NCI-H510A treated with DMSO at 0.1 percent for 48 hours (cell line): ENCODE measurements at regions not wholly inside any gene's neighbourhood (a gene's known extent, or its start where the extent isn't known, plus 50 kb on each side); places are given as distances from the start of the nearest gene placed in this dataset.
"Not testable (repeated sequence)": the region's sequence is repeated elsewhere in the genome, so short reads cannot be mapped to it uniquely, and the experiment has no call there.

Experiments used
- DNase-seq: peaks from one replicate; lab custom pipeline; 2025; lab: John Stamatoyannopoulos, UW

GRCh38 chr4:181860157-181860556 lies 383.0 kb upstream of the TENM3 start:
- peak; percentile 9 for DNase-seq

GRCh38 chr4:181860668-181861067 lies 382.5 kb upstream of the TENM3 start:
- no peak for DNase-seq

DNA sequence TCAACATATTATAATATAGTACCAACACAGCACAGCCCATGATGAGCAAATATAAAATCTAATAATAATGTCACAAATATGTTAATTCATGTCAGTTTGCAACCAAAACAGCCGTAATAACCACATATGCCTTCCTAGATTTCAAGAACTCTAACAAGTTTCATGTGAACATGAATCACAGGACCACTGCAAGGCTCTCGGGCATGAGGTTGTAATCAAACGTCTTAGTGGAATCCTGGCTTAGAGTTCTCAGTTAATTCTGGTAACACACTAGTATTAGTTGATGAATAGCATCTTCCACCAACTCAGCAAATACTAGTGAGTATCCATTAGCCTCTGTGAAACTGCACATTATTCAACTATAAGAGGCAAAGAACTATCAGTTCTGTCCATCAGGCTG lies 379.3 kb upstream of the TENM3 start:
- DNase-seq: no peak

- no peak for DNase-seq
Measured at GRCh38 chr4:181870326-181870725, 372.9 kb upstream of the TENM3 start.

GRCh38 chr4:181874602-181875001 lies 368.6 kb upstream of the TENM3 start:
- DNase-seq: no peak

DNA sequence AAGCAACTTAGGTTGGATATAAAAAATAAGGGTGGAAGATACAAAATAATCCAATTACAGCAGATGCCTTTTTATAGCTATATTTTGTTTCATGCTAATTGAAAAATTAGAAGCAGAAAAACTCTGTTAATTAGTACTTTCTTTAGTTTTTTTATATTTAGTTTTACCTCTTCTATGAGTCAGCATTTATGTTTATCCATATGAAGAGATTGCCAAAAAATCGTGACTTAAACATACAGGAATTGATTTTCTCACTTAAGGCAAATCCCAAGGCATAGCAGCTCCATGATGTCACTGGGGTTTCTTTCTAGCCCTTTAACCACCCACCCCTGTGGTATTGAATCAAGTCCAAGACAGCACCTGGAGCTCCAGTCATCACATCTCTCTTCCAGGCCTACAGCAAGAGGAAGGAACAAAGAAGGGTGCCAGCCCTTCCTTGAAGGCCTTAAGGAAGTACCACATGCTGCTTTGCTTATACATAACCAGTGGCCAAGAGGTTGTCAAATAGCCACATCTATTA lies 365.8 kb upstream of the TENM3 start:
- DNase-seq: no peak

- no peak for DNase-seq
Measured at GRCh38 chr4:181890031-181890430, 353.2 kb upstream of the TENM3 start.

DNA sequence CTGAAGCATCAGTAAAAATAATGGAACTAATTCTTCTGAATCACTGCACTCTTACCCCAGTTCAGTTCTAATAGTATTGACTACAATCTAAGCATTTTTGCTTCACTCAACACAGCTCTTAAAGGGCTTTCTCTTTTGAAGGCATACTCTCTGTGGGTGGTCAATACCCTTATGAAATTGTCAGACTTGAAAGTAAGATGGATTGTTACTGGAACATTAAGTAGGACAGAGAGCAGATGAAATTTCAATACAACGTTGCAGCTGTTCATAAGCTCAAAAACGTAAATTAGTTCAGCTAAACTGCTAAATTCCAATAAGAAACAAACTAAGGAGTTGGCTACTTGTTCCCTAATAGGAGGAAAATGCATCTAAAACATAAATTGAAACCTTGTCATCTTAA lies 352.3 kb upstream of the TENM3 start:
- DNase-seq: no peak

GRCh38 chr4:181896614-181897013 lies 346.6 kb upstream of the TENM3 start:
- DNase-seq: no peak

DNA sequence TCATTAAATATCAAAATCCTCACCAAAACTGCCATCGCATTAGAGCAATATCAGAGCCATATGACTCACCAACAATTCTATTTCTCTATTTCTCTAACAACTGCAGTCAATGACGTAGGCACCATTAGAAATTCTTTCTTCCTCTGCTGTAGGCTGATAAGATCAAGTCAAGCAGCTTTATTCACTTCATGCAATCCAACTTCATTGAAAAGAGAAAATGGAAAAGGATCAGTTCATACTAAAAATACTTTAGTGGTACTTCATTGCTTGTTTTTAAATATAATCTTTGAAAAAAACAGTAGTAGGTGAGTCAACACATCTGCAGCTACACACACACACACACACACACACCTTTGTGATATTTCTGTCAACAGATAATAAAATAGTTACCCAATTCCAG lies 345.3 kb upstream of the TENM3 start:
- no peak for DNase-seq

- not testable (repeated sequence) for DNase-seq
Measured at GRCh38 chr4:181902404-181902803, 340.8 kb upstream of the TENM3 start.

DNA sequence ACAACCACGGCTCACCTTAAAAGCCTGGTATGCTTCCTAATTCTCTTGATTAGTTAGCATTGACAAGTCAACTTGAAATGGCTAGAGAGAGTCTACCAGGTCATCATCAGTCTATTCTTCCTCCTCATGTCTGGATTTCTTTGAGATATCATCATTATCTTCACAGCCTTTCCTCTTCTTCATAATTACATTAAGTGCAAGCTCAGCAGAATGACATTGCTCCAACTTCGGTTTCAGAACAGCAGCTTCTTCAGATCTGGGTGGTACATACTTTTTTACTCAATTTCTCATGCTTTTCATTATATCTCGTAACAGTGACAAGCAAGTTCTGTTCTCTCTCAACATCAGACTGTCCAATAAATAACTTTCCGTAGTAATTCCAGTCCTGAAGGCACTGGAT lies 337.5 kb upstream of the TENM3 start:
- DNase-seq: no peak

DNA sequence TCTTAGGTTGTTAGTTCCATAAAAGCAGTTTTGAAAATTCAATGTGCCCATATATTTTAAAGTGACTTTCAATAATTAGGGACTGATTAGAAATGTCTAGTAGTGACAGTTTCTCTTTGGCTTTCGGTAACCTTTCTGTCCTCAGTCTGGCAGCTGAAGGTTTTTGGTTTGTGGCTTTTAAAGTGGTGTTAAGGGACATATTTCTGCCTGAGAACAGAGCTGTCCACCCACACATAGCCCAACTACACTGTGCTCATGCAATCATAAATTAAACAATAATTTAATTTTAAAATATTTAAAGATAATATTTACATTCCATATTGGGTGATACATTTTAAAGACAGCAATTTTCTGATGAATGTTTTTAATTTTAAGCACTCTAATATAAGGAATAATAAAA lies 335.0 kb upstream of the TENM3 start:
- no peak for DNase-seq

GRCh38 chr4:181909368-181909767 lies 333.8 kb upstream of the TENM3 start:
- no peak for DNase-seq

- no peak for DNase-seq
Measured at GRCh38 chr4:181911420-181911819, 331.8 kb upstream of the TENM3 start.

DNA sequence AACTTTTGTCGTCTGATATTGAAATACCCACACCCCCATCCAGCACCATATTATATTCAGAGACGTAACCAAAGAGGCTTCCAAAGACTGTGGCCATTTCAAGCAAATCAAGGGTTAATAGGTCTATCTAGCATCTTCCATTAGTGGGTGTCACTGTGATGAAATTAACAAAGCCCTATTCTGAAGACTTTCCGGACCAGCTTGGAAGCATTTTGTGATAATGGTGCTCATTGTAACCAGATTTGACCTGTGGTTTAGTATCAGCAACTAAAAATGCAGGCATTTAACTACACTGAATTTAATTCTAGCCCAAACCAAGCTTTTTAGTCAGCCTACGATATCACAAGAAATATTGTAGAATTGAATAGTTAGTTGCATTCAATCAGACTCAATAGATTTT lies 309.7 kb upstream of the TENM3 start:
- no peak for DNase-seq

GRCh38 chr4:181938631-181939030 lies 304.6 kb upstream of the TENM3 start:
- no peak for DNase-seq

- DNase-seq: no peak
Measured at GRCh38 chr4:181939199-181939945, 303.8 kb upstream of the TENM3 start.

DNA sequence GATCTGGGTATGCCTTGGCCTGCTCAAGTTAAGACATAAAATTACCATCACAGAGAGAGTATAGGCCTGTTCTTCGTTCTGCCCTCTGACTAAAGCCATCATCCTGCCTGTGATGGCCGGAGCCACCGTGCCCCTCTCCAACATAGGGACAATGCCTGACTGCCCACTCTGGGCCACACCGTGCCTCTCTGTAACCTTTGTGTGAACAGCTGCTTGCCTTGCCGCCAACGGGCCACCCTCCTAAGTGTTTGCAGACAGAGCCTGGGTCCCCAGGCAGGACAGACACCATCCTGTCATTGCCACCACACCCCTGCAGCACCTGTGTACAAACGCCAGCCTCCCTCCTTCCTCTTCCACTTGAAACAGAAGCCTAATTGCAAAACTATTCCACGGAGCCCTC lies 298.7 kb upstream of the TENM3 start:
- DNase-seq: peak; percentile 86

- DNase-seq: peak; percentile 3
Measured at GRCh38 chr4:181946902-181947301, 296.3 kb upstream of the TENM3 start.

DNA sequence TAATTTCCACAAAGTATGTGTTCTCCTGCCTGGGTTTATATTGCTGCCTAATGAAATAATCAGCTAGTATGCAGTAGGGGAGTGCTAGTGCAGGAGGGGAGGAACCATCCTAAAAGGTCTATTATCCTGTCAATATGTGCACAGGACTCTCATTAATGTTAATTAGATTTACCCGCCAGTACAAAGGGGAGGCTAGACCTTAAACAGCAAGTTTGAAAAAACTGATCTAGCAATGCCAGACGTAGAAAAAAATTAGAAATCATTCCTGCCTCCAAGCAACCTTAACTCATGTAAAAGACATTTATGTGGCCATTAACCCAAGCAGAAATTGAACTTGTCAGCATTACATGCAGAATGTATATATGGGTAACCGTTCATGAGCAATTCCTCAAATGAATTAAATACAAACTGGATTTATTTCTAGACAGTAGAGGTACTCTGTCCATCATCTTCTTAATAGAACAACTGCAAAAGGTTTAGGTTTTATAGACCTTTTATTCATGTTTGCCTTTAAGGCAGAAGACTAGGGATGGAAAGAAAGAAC lies 294.3 kb upstream of the TENM3 start:
- no peak for DNase-seq

GRCh38 chr4:181949704-181950312 lies 293.4 kb upstream of the TENM3 start:
- DNase-seq: no peak

- no peak for DNase-seq
Measured at GRCh38 chr4:181950372-181951127, 292.7 kb upstream of the TENM3 start.
